ENCODE measurements at regions not wholly inside any gene's neighbourhood (a gene's known extent, or its start where the extent isn't known, plus 50 kb on each side); places are given as distances from the start of the nearest gene placed in this dataset.

DNA sequence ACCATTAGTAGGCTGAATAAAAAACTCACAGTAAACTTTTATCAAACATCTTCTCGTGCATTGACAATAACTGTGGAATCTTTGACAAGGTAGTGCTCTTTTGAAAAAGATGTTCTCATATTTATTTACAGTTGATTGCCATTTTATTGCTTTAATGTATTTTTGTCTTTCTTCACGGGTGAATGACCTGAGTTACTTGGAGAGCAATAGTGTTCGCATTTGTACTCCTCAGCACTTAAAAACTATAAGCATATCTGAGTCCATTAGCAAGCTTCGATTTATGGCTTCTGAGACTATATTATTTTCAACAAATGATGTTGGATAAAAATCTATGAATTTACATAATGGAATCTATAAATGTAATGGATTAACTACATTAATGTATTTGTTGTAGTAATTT lies 1012.3 kb downstream of the CDH9 start:
- Histone ChIP-seq H3K23me2 (ENCODE audit: insufficient read length, low read depth, low read length, poor library complexity, severe bottlenecking) (no peaks in the 10 kb centered on the region), H3K56ac (ENCODE audit: insufficient read length, low read depth, low read length) (no peak overlapping the region), H3K9me3 (ENCODE audit: control insufficient read depth, low read depth, low read length) (no peaks in the 10 kb centered on the region), H3K79me1 (ENCODE audit: insufficient read depth, low read depth, low read length, poor library complexity, severe bottlenecking) (no peaks in the 10 kb centered on the region), H3K14ac (ENCODE audit: insufficient read depth, low read length) (no peak overlapping the region), H2BK20ac (ENCODE audit: low read depth, low read length, poor library complexity, severe bottlenecking) (no peak overlapping the region), H3K4me2 (ENCODE audit: insufficient read depth, insufficient read length, low read length) (no peak overlapping the region), H4K5ac (ENCODE audit: insufficient read length, low read depth, low read length) (no peak overlapping the region), H4K91ac (ENCODE audit: insufficient read length, low read depth, low read length) (no peak overlapping the region), H3K23ac (ENCODE audit: insufficient read length, low read depth, low read length) (no peak overlapping the region), H3K9ac (ENCODE audit: extremely low read depth, insufficient read length, low read length) (no peak overlapping the region), H2AFZ (ENCODE audit: low read length) (no peak overlapping the region), H3K27me3 (ENCODE audit: insufficient read depth, low read length) (no peaks in the 10 kb centered on the region), H3K18ac (ENCODE audit: insufficient read length, low read depth, low read length) (no peak overlapping the region), H3K4me1 (ENCODE audit: insufficient read depth, low read length) (no peaks in the 10 kb centered on the region), H4K20me1 (ENCODE audit: control insufficient read depth, insufficient read depth, insufficient read length) (no peaks in the 10 kb centered on the region), H2BK12ac (ENCODE audit: insufficient read length, low read depth, low read length) (no peak overlapping the region), H3K79me2 (ENCODE audit: insufficient read depth, low read length) (no peaks in the 10 kb centered on the region), H3K4ac (ENCODE audit: low read depth, low read length) (no peak overlapping the region), H2BK5ac (ENCODE audit: insufficient read length, low read length) (no peak overlapping the region), H2BK15ac (ENCODE audit: low read depth, low read length) (no peak overlapping the region), H2BK120ac (ENCODE audit: low read depth, low read length, poor library complexity, severe bottlenecking) (no peak overlapping the region), H3K27ac (ENCODE audit: insufficient read length, low read depth, low read length) (no peak overlapping the region), H2AK5ac (ENCODE audit: insufficient read length, low read length) (no peak overlapping the region), H3T11ph (ENCODE audit: low read length) (no peak overlapping the region), H4K8ac (replicated peaks; ENCODE audit: insufficient read length, low read depth, low read length) (no peak overlapping the region)
- Mint-ChIP-seq H3K4me1 (no peaks in the 10 kb centered on the region), H3K4me3 (no peak overlapping the region), H3K27ac (no peak overlapping the region), H3K9me3 (no peaks in the 10 kb centered on the region), H3K36me3 (ENCODE audit: insufficient read depth in 1 of 3, low read depth in 3 of 3) (no peaks in the 10 kb centered on the region), H3K27me3 (ENCODE audit: low read depth) (no peaks in the 10 kb centered on the region; the same call in 1 of the 2 replicates)
- no CpG with 5 or more reads among the region's 4 CpGs for WGBS (ENCODE audit: extremely low coverage, insufficient read length, low lambda C conversion rate)
- DNase-seq = no peak
- TF ChIP-seq, protein P1, sequence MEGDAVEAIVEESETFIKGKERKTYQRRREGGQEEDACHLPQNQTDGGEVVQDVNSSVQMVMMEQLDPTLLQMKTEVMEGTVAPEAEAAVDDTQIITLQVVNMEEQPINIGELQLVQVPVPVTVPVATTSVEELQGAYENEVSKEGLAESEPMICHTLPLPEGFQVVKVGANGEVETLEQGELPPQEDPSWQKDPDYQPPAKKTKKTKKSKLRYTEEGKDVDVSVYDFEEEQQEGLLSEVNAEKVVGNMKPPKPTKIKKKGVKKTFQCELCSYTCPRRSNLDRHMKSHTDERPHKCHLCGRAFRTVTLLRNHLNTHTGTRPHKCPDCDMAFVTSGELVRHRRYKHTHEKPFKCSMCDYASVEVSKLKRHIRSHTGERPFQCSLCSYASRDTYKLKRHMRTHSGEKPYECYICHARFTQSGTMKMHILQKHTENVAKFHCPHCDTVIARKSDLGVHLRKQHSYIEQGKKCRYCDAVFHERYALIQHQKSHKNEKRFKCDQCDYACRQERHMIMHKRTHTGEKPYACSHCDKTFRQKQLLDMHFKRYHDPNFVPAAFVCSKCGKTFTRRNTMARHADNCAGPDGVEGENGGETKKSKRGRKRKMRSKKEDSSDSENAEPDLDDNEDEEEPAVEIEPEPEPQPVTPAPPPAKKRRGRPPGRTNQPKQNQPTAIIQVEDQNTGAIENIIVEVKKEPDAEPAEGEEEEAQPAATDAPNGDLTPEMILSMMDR (conservative IDR thresholded peaks at IDR 0.05) = no peak
